A673 (cell line): ENCODE measurements at regions not wholly inside any gene's neighbourhood (a gene's known extent, or its start where the extent isn't known, plus 50 kb on each side); places are given as distances from the start of the nearest gene placed in this dataset.

ENCODE experiments used
- CTCF ChIP-seq: fragments of 300-800, 200-600 bp; sonication (generic); conservative IDR thresholded peaks from 2 replicates; pipeline ENCODE4 v1.5.1; 2017; ENCODE audit warnings: low read depth, mild to moderate bottlenecking, antibody characterized with exemption, low read length, moderate library complexity, mixed read lengths
- EZH2 ChIP-seq: fragments of 200-600 bp; sonication (generic); IDR thresholded peaks from 2 replicates; pipeline ENCODE4 v1.6.1; 2017; ENCODE audit warnings: borderline replicate concordance, low read depth, mild to moderate bottlenecking, mixed read lengths, antibody characterized with exemption, low read length; ENCODE audit not compliant: poor library complexity, severe bottlenecking

GRCh38 chr14:94963051-94963450 is 193.1 kb upstream of the GSC start:
- TF ChIP-seq CTCF (no peak), EZH2 (no peak)
